HG02763 (cell line): ENCODE measurements at regions not wholly inside any gene's neighbourhood (a gene's known extent, or its start where the extent isn't known, plus 50 kb on each side); places are given as distances from the start of the nearest gene placed in this dataset.

Experiments
- ATAC-seq: cut with Tn5 transposase; IDR thresholded peaks from one replicate; pipeline ENCODE4 v1.9.1; 2021; ENCODE audit warnings: mild to moderate bottlenecking, moderate library complexity; ENCODE audit not compliant: unreplicated experiment

GRCh38 chr4:157887316-157887715, 285.5 kb downstream of the GASK1B start:
- no peak for ATAC-seq

- ATAC-seq = no peak
Observed at GRCh38 chr4:157886645-157887044, 286.2 kb downstream of the GASK1B start.

GRCh38 chr4:157885811-157886210, 287.0 kb downstream of the GASK1B start:
- ATAC-seq = no peak

GRCh38 chr4:157882901-157883300, 289.9 kb downstream of the GASK1B start:
- no peak for ATAC-seq

- no peak for ATAC-seq
Observed at GRCh38 chr4:157880761-157881160, 292.1 kb downstream of the GASK1B start.

DNA sequence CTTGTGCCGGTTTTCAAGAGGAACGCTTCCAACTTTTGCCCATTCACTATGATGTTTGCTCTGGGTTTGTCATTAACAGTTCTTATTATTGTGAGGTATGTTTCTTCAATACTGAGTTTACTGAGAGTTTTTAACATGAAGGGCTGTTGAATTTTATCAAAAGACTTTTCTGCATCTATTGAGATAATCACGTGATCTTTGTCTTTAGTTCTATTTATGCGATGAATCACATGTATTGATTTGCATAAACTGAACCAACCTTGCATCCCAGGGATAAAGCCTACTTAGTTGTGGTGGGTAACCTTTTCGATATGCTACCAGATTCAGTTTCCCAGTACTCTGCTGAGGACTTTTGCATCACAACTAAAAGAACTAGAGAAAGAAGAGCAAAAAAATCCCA, 318.0 kb downstream of the GASK1B start:
- ATAC-seq = no peak

- no peak for ATAC-seq
Observed at GRCh38 chr4:157840648-157841047, 332.2 kb downstream of the GASK1B start.

DNA sequence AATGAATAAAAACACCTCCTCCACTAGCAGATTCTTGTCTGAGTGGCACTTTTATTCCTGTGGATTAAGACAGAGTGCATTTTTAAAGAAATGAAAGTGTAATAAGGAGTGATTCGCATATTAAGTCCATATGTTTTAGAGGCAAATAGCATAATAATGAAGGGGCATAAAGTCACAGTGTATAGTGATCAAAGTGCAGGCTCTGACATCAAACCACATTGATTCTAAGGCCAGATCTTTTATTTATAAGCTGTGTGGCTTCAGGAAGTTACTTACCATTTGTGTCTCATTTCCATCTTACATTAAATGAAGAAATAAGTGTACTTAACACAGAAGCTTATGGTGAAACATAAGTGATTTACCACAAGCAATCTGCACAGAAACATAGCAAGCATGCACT, 332.8 kb downstream of the GASK1B start:
- ATAC-seq = no peak

GRCh38 chr4:157838366-157838765, 334.5 kb downstream of the GASK1B start:
- ATAC-seq = no peak

DNA sequence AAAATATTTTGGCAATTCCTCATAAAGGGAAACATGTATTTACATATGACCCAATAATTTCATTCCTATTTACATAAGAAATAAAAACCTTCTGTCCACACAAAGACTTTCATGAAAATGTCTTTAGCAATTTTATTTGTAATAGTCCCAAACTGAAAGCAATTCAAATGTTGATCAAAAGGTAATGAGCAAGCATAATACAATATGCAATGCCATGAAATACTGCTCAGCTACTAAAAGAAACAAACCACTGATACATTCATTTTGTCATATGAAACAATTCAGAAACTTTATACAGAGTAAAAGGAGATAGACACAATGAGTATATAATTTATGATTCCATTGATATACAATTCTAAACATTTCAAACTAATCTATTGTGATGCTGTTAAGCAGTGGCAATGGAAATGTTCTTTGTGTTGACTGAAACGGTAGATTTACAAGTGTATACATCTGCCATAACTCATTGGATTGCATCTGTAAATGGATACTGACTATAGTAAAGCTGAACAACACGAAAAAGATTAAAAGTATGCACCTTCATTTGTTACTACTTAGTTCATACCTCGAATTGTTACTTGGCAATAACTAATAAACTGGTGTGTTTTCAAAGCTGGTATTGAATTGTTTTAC, 335.6 kb downstream of the GASK1B start:
- ATAC-seq = no peak

- ATAC-seq = no peak
Observed at GRCh38 chr4:157832596-157832995, 340.2 kb downstream of the GASK1B start.

- no peak for ATAC-seq
Observed at GRCh38 chr4:157824021-157824420, 348.8 kb downstream of the GASK1B start.

- ATAC-seq = no peak
Observed at GRCh38 chr4:157821814-157822213, 351.0 kb downstream of the GASK1B start.

DNA sequence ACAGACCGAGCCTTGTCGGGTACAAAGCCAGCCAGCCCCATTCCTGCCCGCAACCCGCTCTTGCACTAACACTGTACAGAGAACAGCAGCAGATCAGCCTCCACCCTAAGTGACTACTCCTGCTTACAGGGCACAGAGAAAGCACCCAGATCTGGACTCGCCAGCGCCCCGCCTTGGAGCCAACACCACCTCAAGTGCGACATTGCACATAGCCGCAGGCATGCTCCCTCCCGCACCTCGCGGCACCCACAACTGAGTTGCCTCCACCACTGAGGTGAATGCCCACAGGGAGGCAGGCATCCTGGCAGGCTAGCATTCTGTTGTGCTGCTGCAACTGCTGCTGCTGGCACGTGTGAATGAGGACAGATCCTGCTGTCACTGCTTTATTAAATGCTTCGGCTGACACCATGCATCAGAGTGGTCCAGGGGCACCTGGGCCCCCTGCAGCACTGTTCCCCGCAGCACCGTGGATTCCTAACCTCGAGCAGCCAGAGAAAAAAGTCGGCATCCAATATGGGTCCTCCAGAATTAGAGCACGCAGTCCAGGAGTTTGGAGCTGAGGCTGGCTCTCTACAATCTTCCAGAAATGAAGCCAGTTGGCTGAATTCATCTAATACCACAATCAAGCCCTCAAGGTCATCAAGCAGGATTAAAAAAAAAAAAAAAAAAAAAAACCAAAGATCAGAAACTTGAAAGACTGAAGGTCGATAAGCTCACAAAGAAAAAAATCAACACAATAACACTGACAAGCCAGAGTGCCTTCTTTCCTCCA, 352.9 kb downstream of the GASK1B start:
- no peak for ATAC-seq

DNA sequence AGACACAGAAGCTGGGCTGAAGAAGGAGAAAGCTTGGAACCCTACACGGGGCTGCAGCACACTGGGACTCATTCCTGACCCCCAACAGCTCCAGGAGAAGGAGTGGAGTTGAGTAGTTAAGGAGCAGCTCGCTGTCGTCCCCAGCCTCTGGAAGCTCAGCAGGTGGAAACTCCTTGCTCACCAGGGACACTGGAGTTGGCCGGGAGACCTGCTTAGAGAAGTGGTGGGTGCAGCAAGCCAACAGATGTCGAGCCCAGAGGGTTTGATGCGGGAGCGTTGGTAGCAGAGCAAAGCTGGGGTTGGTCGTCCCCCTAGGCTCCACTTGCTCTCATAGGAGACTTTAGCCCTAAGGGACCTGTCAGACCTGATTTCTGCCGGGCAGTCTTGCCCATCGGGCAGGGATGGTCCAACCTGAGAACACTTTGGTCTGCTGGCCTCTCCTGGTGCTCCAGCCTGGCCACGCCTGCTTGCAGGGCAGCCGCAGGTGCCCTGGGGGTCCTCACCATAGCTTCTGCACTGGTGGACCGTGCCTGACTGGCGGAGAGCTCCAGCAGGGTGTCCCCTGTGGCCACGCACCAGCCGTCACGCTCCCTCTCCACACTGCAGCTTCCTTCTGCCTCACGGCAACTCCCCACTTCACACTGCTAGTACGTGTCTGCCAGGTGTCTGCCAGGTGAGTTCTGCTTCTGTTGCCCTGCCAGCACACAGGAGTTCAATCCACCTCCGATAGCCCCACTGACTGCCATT, 353.7 kb downstream of the GASK1B start:
- ATAC-seq = no peak

DNA sequence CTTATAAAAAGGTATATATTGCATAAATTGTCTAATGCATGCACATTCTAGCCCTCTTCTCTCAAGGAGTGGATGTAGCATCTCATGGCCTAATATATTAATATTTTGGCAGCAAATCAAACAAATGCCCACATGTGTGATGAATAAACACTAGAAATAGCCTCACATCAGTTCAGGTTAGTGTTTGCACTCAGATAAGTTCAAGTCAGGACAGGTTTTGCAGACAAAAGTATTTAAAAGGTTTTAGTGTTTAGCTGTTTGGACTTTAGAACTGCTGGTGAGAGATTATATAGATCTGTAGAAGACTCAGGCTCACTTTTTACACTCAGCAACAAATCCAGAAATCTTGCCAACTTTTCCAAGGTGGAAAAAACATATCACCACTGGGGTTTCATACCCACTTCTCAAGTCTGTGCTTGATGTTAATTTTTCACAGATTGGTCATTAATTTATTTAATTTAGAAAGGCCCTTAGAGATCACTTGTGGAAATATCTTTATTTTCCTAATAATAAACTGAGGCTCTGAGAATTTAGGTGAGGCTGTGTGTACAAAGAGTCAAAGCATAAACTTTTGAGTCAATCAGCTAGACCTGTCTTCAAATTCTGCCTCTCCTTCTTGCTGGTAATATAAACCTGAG, 362.6 kb downstream of the GASK1B start:
- ATAC-seq = no peak

- no peak for ATAC-seq
Observed at GRCh38 chr4:157808796-157809383, 363.9 kb downstream of the GASK1B start.

GRCh38 chr4:157806184-157806583, 366.6 kb downstream of the GASK1B start:
- no peak for ATAC-seq

- ATAC-seq = no peak
Observed at GRCh38 chr4:157804986-157805385, 367.8 kb downstream of the GASK1B start.

DNA sequence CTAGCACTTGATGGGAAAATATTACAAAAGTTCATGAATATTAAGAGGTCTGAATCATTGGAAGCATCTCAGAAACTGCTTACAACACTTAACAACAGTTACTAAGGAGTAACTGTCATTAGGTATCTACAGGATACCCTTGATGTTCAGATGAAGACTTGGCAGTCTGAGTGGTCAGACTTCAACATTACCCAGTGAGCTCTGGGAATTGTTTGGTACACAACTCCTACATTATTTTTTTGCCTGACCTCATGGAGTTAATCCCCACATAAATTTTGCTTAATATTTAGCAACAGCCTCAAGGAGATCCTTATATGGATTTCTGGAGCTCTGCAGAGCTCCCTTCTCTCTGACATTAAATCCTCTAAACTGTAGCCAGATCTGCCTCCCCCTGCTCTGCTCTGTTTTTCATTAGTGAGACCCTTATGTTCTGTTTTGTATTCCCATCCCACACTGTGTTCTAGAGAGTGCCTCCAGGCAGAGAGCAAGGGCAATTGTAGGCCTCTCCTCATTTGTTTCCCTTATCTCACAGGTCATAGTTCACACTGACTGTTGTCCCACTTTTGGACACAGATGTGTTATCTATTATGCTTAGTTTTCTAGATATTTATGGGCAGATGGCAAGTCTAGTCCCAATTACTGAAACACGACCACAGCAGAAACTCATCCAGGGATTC, 368.8 kb downstream of the GASK1B start:
- ATAC-seq = no peak
